NCI-H82 treated with DMSO at 0.1 percent for 48 hours (cell line): ENCODE measurements at regions not wholly inside any gene's neighbourhood (a gene's known extent, or its start where the extent isn't known, plus 50 kb on each side); places are given as distances from the start of the nearest gene placed in this dataset.
"Not testable (repeated sequence)": the region's sequence is repeated elsewhere in the genome, so short reads cannot be mapped to it uniquely, and the experiment has no call there.

Source experiments
- DNase-seq: peaks from one replicate; lab custom pipeline; 2025; ENCODE audit not compliant: unreplicated experiment; lab: John Stamatoyannopoulos, UW

DNA sequence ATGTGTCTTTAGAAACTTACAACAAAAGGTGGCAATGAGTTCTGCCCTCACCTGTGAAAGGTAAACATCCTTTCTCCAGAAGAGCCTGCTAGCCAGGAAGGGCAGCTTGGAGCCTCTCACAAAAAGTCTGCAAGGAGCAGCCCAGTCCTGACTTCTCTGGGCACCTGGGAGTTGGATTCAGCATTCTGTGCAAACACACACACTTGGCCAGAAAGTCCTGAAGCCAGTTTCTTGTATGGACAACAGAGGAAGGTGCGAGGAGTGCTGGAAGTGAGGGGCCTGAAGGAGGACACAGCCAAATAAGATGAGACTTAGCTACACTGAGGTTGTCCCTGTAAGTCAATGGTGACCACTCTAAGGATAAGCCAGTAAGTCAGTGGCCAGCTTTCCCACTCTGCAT is 52.4 kb upstream of the SLC1A4 start:
- no peak for DNase-seq

- DNase-seq: not testable (repeated sequence)
Measured at GRCh38 chr2:64937314-64937686, 51.9 kb upstream of the SLC1A4 start.

DNA sequence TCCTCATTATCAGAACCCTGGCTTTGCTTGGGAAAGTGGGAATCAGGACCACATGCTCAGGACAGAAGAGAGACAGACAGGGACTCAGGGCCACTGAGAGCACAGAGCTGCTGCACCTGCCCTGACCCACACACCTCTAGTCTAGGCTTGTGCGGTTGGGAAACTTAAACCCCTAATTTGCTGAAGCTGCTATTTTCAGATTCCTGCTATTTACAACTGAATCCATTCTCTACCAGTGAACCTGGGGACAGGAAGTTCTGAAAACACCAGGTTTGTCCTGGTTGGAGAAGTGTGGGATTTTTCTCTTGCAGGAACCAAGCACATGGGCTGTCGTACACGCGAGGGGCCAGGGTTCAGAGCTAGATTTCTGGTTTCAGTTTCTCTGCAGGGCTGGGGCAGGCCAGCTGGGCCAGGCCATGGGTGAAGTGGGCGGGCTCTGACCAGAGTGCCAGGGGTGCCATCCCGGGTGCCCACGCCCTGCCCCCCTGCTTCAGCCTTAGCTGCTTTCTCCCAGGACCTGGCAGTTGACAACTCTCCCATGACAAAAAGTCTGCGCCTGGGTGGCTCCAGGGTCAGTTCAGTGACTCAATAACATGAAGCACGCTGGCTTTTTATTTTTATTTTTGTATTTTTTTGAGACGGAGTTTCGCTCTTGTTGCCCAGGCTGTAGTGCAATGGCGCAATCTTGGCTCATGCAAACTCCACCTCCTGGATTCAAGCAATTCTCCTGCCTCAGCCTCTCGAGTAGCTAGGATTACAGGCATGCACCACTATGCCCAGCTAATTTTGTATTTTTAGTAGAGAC is 51.3 kb upstream of the SLC1A4 start:
- DNase-seq: no peak

- no peak for DNase-seq
Measured at GRCh38 chr2:64938607-64939285, 50.5 kb upstream of the SLC1A4 start.

DNA sequence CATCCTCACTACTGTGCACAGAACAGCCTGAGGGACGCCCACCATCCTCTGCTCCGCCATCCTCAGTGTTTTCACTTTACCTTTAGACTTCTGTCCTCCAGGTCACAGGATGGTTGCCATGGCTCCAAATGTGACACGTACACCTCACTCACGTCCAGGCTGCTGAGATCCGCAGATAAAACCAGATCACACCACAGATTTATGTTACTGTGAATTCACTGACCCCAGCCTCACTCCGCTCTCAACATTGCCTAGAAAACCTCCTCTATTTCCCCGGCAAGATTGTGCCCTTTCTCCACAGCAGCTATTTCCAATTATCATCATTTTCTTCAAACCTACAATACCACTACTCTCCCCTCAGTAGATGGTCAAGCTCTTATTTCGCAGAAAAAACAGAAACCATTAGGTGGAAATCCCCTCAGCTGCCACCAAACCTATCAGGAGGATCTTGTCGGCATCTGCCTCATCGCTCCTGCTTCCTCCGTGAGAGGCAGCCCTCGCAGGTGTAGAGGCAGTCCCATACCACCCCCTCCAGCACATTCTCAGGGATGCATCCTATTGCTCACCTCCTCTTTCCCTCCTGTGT is 49.8 kb upstream of the SLC1A4 start:
- no peak for DNase-seq
